HG02981 (cell line): ENCODE measurements at regions not wholly inside any gene's neighbourhood (a gene's known extent, or its start where the extent isn't known, plus 50 kb on each side); places are given as distances from the start of the nearest gene placed in this dataset.
"Not testable (repeated sequence)": the region's sequence is repeated elsewhere in the genome, so short reads cannot be mapped to it uniquely, and the experiment has no call there.

Experiments
- ATAC-seq: cut with Tn5 transposase; IDR thresholded peaks from one replicate; pipeline ENCODE4 v1.9.1; 2021; ENCODE audit warnings: mild to moderate bottlenecking, moderate library complexity; ENCODE audit not compliant: unreplicated experiment

- no peak for ATAC-seq
These were observed 169.5 kb upstream of the HAPLN1 start for GRCh38 chr5:83889971-83890745.

- no peak for ATAC-seq
These were observed 157.5 kb upstream of the HAPLN1 start for GRCh38 chr5:83877911-83878706.

- ATAC-seq = no peak
These were observed 151.1 kb upstream of the HAPLN1 start for GRCh38 chr5:83871533-83872395.

- no peak for ATAC-seq
These were observed 145.5 kb upstream of the HAPLN1 start for GRCh38 chr5:83866181-83866580.

- ATAC-seq = no peak
These were observed 144.9 kb upstream of the HAPLN1 start for GRCh38 chr5:83865579-83865978.

- no peak for ATAC-seq
These were observed 144.0 kb upstream of the HAPLN1 start for GRCh38 chr5:83864652-83865051.

GRCh38 chr5:83857341-83857740 lies 136.7 kb upstream of the HAPLN1 start:
- no peak for ATAC-seq

GRCh38 chr5:83856881-83857280 lies 136.2 kb upstream of the HAPLN1 start:
- no peak for ATAC-seq

- ATAC-seq = not testable (repeated sequence)
These were observed 129.8 kb upstream of the HAPLN1 start for GRCh38 chr5:83850412-83850811.

GRCh38 chr5:83848941-83849340 lies 128.3 kb upstream of the HAPLN1 start:
- ATAC-seq = no peak

- no peak for ATAC-seq
These were observed 126.1 kb upstream of the HAPLN1 start for GRCh38 chr5:83846624-83847350.

- peak; percentile 98 for ATAC-seq
These were observed 123.9 kb upstream of the HAPLN1 start for GRCh38 chr5:83844449-83845068.

GRCh38 chr5:83839788-83840187 lies 119.1 kb upstream of the HAPLN1 start:
- ATAC-seq = no peak

GRCh38 chr5:83839256-83839655 lies 118.6 kb upstream of the HAPLN1 start:
- ATAC-seq = no peak

- no peak for ATAC-seq
These were observed 116.7 kb upstream of the HAPLN1 start for GRCh38 chr5:83837265-83837907.

GRCh38 chr5:83834306-83834705 lies 113.7 kb upstream of the HAPLN1 start:
- ATAC-seq = no peak

- no peak for ATAC-seq
These were observed 111.2 kb upstream of the HAPLN1 start for GRCh38 chr5:83831834-83832233.

GRCh38 chr5:83827111-83827557 lies 106.5 kb upstream of the HAPLN1 start:
- ATAC-seq = no peak

- no peak for ATAC-seq
These were observed 96.9 kb upstream of the HAPLN1 start for GRCh38 chr5:83817591-83817990.

GRCh38 chr5:83815661-83816060 lies 95.0 kb upstream of the HAPLN1 start:
- no peak for ATAC-seq
